ENCODE measurements at regions not wholly inside any gene's neighbourhood (a gene's known extent, or its start where the extent isn't known, plus 50 kb on each side); places are given as distances from the start of the nearest gene placed in this dataset.

GRCh38 chr7:53661645-53662217, 626.3 kb downstream of the POM121L12 start:
- BruUV-seq (replicated peaks), result no TSS peak
- Mint-ChIP-seq H3K27ac (ENCODE audit: unreplicated experiment) (no peak overlapping the region), H3K9me3 (ENCODE audit: low read depth, unreplicated experiment) (peaks cover 17% of the 10 kb centered on the region), H3K4me1 (ENCODE audit: low read depth, unreplicated experiment) (no peaks in the 10 kb centered on the region), H3K27me3 (ENCODE audit: unreplicated experiment) (no peaks in the 10 kb centered on the region), H3K36me3 (ENCODE audit: insufficient read depth, unreplicated experiment) (no peaks in the 10 kb centered on the region), H3K4me3 (ENCODE audit: low read depth, unreplicated experiment) (no peak overlapping the region)
- no peak for TF ChIP-seq CTCF (IDR thresholded peaks at IDR 0.05; ENCODE audit: unreplicated experiment)
- intact Hi-C loops (cut with micrococcal nuclease; ENCODE audit: unreplicated experiment), result no loop called here
- no peak for DNase-seq
- CTCF ChIA-PET, result no interaction called here

- CTCF ChIA-PET, result no interaction called here
- TF ChIP-seq CTCF (IDR thresholded peaks at IDR 0.05; ENCODE audit: unreplicated experiment), result no peak
- no peak overlapping the region for H3K27ac Mint-ChIP-seq (ENCODE audit: unreplicated experiment)
- intact Hi-C loops (cut with micrococcal nuclease; ENCODE audit: unreplicated experiment), result no loop called here
- H3K4me3 Mint-ChIP-seq (ENCODE audit: low read depth, unreplicated experiment), result no peak overlapping the region
- BruUV-seq (replicated peaks), result no TSS peak
- DNase-seq, result no peak
- no peaks in the 10 kb centered on the region for H3K9me3 Mint-ChIP-seq (ENCODE audit: low read depth, unreplicated experiment)
- no peaks in the 10 kb centered on the region for H3K36me3 Mint-ChIP-seq (ENCODE audit: insufficient read depth, unreplicated experiment)
- no peaks in the 10 kb centered on the region for H3K4me1 Mint-ChIP-seq (ENCODE audit: low read depth, unreplicated experiment)
- H3K27me3 Mint-ChIP-seq (ENCODE audit: unreplicated experiment), result no peaks in the 10 kb centered on the region
Measured at GRCh38 chr7:53672681-53673080, 637.2 kb downstream of the POM121L12 start.

GRCh38 chr7:53675835-53676234, 640.4 kb downstream of the POM121L12 start:
- intact Hi-C loops (cut with micrococcal nuclease; ENCODE audit: unreplicated experiment), result no loop called here

GRCh38 chr7:53684693-53685092, 649.3 kb downstream of the POM121L12 start:
- H3K36me3 Mint-ChIP-seq (ENCODE audit: insufficient read depth, unreplicated experiment), result no peaks in the 10 kb centered on the region
- no peak for DNase-seq
- peaks cover 15% of the 10 kb centered on the region for H3K9me3 Mint-ChIP-seq (ENCODE audit: low read depth, unreplicated experiment)
- H3K27me3 Mint-ChIP-seq (ENCODE audit: unreplicated experiment), result no peaks in the 10 kb centered on the region
- no TSS peak for BruUV-seq (replicated peaks)
- no peaks in the 10 kb centered on the region for H3K4me1 Mint-ChIP-seq (ENCODE audit: low read depth, unreplicated experiment)
- TF ChIP-seq CTCF (IDR thresholded peaks at IDR 0.05; ENCODE audit: unreplicated experiment), result no peak
- intact Hi-C loops (cut with micrococcal nuclease; ENCODE audit: unreplicated experiment), result no loop called here
- H3K27ac Mint-ChIP-seq (ENCODE audit: unreplicated experiment), result no peak overlapping the region
- CTCF ChIA-PET, result no interaction called here
- H3K4me3 Mint-ChIP-seq (ENCODE audit: low read depth, unreplicated experiment), result no peak overlapping the region

More at GRCh38 chr7:53675835-53676234, 640.4 kb downstream of the POM121L12 start:
- H3K27ac Mint-ChIP-seq (ENCODE audit: unreplicated experiment), result no peak overlapping the region
- H3K4me1 Mint-ChIP-seq (ENCODE audit: low read depth, unreplicated experiment), result no peaks in the 10 kb centered on the region
- H3K36me3 Mint-ChIP-seq (ENCODE audit: insufficient read depth, unreplicated experiment), result no peaks in the 10 kb centered on the region
- H3K27me3 Mint-ChIP-seq (ENCODE audit: unreplicated experiment), result no peaks in the 10 kb centered on the region
- no peak for DNase-seq
- H3K4me3 Mint-ChIP-seq (ENCODE audit: low read depth, unreplicated experiment), result no peak overlapping the region
- peaks cover 12% of the 10 kb centered on the region for H3K9me3 Mint-ChIP-seq (ENCODE audit: low read depth, unreplicated experiment)
- no peak for TF ChIP-seq CTCF (IDR thresholded peaks at IDR 0.05; ENCODE audit: unreplicated experiment)
- BruUV-seq (replicated peaks), result no TSS peak
- CTCF ChIA-PET, result no interaction called here
